ENCODE measurements at regions not wholly inside any gene's neighbourhood (a gene's known extent, or its start where the extent isn't known, plus 50 kb on each side); places are given as distances from the start of the nearest gene placed in this dataset.

GRCh38 chr18:73920033-73920432 is 227.6 kb downstream of the FBXO15 start (continued):
- no peak for TF ChIP-seq SKIL (IDR thresholded peaks at IDR 0.05; ENCODE audit: low read depth, poor library complexity, severe bottlenecking)
- TF ChIP-seq EZH2 (IDR thresholded peaks at IDR 0.05; ENCODE audit: borderline replicate concordance, control insufficient read depth, low read depth, low read length) = no peak
- no peak for TF ChIP-seq SRF (IDR thresholded peaks at IDR 0.05; ENCODE audit: low read depth in 2 of 2, low read length in 2 of 2)
- TF ChIP-seq ATF7 (IDR thresholded peaks at IDR 0.05; ENCODE audit: low read depth) = no peak
- TF ChIP-seq MXI1 (IDR thresholded peaks at IDR 0.05; ENCODE audit: low read depth, low read length) = no peak
- no peak for TF ChIP-seq ZNF274 (IDR thresholded peaks at IDR 0.05; ENCODE audit: insufficient read depth, insufficient read length)
- no peak for TF ChIP-seq CHD1 (IDR thresholded peaks at IDR 0.05; ENCODE audit: low read depth, low read length)
- no peak for TF ChIP-seq SMAD1 (IDR thresholded peaks at IDR 0.05; ENCODE audit: low read depth, partially characterized antibody)
- no peak for TF ChIP-seq ZZZ3 (IDR thresholded peaks at IDR 0.05; ENCODE audit: control insufficient read depth, insufficient read length, low read depth)
- no peak for TF ChIP-seq RELA (IDR thresholded peaks at IDR 0.05; ENCODE audit: borderline replicate concordance, partially characterized antibody)
- TF ChIP-seq STAT3 (IDR thresholded peaks at IDR 0.05; ENCODE audit: low read depth, low read length) = no peak

DNA sequence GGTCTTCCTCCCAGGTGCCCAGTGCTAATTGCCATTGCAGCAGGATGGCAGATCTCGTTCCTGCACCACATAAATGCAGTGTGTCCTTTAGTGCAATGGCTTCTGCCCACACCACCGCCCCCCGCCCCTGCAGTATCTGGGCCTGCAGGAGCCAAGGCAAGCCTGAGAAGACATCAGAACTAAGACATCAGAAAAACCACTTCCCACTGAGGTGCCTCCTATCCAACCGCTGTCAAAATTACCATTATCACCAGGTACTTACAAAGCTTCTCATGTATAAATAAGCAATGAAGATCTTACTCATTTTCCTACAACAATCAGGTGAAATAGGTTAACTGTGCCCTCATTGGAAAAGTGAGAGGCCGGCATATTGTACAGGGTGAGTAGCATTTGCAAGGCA is 228.8 kb downstream of the FBXO15 start:
- RAD21 ChIA-PET (ENCODE audit: unreplicated experiment) = no interaction called here
- Histone ChIP-seq H2AFZ (ENCODE audit: control insufficient read depth, low read depth, low read length) (no peak overlapping the region), H3K27ac (ENCODE audit: control insufficient read depth, insufficient read depth) (no peak overlapping the region), H3K9ac (ENCODE audit: control insufficient read depth, insufficient read depth, low read length) (no peak overlapping the region), H4K20me1 (ENCODE audit: control insufficient read depth, insufficient read depth) (no peaks in the 10 kb centered on the region), H3K27me3 (replicated peaks in 1 of 2; ENCODE audit: control insufficient read depth in 2 of 2, insufficient read depth in 2 of 2, low read length in 1 of 2) (no peaks in the 10 kb centered on the region), H3K4me3 (no peak overlapping the region), H3K9me3 (replicated peaks; ENCODE audit: control insufficient read depth, insufficient read depth, low read length) (no peaks in the 10 kb centered on the region), H3K4me2 (ENCODE audit: control insufficient read depth, insufficient read depth) (no peak overlapping the region), H3K4me1 (ENCODE audit: control insufficient read depth, insufficient read depth, low read length) (no peaks in the 10 kb centered on the region), H3K79me2 (ENCODE audit: control insufficient read depth, insufficient read depth, low read length) (no peaks in the 10 kb centered on the region), H3K36me3 (ENCODE audit: control insufficient read depth in 2 of 2, insufficient read depth in 2 of 2, low read length in 1 of 2) (no peaks in the 10 kb centered on the region)
- WGBS (ENCODE audit: insufficient coverage, insufficient replicate concordance, low lambda C conversion rate, missing lambda C conversion rate) = 18% methylated on average over 5 of the region's 5 CpGs
- in situ Hi-C loops (cut with MboI) = no loop called here
- POLR2A ChIA-PET = no interaction called here
- BruUV-seq (replicated peaks) = no TSS peak
- TF ChIP-seq MYB (IDR thresholded peaks at IDR 0.05; ENCODE audit: borderline replicate concordance, low read depth, low read length) = no peak
- no peak for TF ChIP-seq SPI1 (IDR thresholded peaks at IDR 0.05; ENCODE audit: borderline replicate concordance, insufficient read depth, low read depth, low read length)
- TF ChIP-seq RCOR1 (conservative IDR thresholded peaks at IDR 0.05; ENCODE audit: low read depth, low read length) = no peak
- TF ChIP-seq FOXK2 (IDR thresholded peaks at IDR 0.05) = no peak
- TF ChIP-seq SMAD5 (IDR thresholded peaks at IDR 0.05; ENCODE audit: low read depth) = no peak
- no peak for TF ChIP-seq KAT2A (conservative IDR thresholded peaks at IDR 0.05; ENCODE audit: control insufficient read depth, low read depth, low read length)
- no peak for TF ChIP-seq ZNF24 (IDR thresholded peaks at IDR 0.05)
- TF ChIP-seq TARDBP (IDR thresholded peaks at IDR 0.05; ENCODE audit: borderline replicate concordance) = no peak
- no peak for TF ChIP-seq ZZZ3 (IDR thresholded peaks at IDR 0.05; ENCODE audit: control insufficient read depth, insufficient read length, low read depth)
- no peak for TF ChIP-seq TCF7 (IDR thresholded peaks at IDR 0.05; ENCODE audit: borderline replicate concordance)
- TF ChIP-seq HDAC6 (IDR thresholded peaks at IDR 0.05; ENCODE audit: unreplicated experiment) = no peak
- no peak for ATAC-seq
- no peak for DNase-seq (ENCODE audit: low read depth, low spot score)
- intact Hi-C loops (cut with micrococcal nuclease; ENCODE audit: unreplicated experiment) = no loop called here
- CTCF ChIA-PET = no interaction called here
- no peak for FAIRE-seq
- SMC1A ChIA-PET (ENCODE audit: uncharacterized antibody, unreplicated experiment) = no interaction called here
